ENCODE measurements at regions not wholly inside any gene's neighbourhood (a gene's known extent, or its start where the extent isn't known, plus 50 kb on each side); places are given as distances from the start of the nearest gene placed in this dataset.
A peak's percentile ranks its signal among the peaks of the same experiment; 100 is the strongest.

DNA sequence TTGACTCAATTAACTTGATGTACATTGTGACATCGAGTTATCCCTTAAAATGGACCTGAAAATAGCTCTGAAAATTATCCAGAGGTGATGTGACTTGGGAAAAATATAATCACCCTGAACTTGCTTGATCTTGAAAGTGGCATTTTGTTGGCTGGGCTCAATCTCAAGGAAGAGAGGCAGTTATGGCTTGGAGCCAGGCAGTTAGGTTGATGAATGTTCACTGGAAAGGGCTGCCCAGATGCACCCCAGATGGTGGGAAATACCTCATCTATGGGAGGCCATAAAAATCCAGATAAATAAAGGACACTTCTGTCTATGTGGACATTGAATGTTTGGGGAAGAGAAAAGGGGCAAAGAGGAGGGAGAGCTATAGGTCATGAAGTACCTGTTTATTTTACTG, 55.7 kb upstream of the OR5AN1 start:
- Histone ChIP-seq H3K4me3 (ENCODE audit: low read length) (no peak overlapping the region), H3K27me3 (ENCODE audit: insufficient read depth, low read length) (no peaks in the 10 kb centered on the region), H3K4me1 (ENCODE audit: insufficient read depth, low read length) (no peaks in the 10 kb centered on the region), H3K9me3 (ENCODE audit: low read depth, low read length) (no peaks in the 10 kb centered on the region)

DNA sequence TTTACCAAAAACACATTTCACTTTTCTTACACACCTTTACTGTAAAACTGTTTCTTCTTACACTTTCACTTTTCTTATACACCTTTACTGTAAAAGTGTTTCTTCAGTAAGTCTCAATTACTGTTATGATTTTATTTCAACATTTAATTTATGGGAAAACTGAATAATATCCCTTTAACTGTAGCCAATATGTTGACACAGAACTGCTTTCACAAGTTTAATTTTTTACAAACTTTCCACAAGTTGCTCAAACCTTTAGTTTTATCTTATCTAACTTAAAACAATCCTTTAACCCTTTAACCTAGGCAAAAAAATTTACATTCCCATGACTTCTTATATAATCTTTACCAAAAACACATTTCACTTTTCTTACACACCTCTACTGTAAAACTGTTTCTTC, 63.3 kb upstream of the OR5AN1 start:
- no peaks in the 10 kb centered on the region for H3K9me3 ChIP-seq (ENCODE audit: low read depth, low read length)
- H3K4me3 ChIP-seq (ENCODE audit: low read length), result no peak overlapping the region
- no peaks in the 10 kb centered on the region for H3K4me1 ChIP-seq (ENCODE audit: insufficient read depth, low read length)
- H3K27me3 ChIP-seq (ENCODE audit: insufficient read depth, low read length), result peaks cover 2% of the 10 kb centered on the region

DNA sequence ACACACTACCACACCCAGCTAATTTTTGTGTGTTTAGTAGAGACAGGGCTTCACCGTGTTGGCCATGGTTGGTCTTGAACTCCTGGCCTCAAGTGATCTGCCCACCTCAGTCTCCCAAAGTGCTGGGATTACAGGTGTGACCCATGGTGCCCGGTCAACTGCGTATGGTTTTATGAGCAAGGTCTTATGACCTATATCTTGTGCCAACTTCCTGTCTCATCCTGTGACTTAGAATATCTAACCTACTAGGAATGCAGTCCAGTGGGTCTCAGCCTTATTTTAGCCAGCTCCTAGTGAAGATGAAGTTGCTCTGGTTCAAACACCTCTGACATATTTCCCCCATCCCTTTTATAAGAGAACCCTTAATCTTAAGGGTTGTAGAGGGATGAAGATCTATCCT, 66.1 kb upstream of the OR5AN1 start:
- Histone ChIP-seq H3K9me3 (ENCODE audit: low read depth, low read length) (no peaks in the 10 kb centered on the region), H3K27me3 (ENCODE audit: insufficient read depth, low read length) (peaks cover 2% of the 10 kb centered on the region), H3K4me3 (ENCODE audit: low read length) (no peak overlapping the region), H3K4me1 (ENCODE audit: insufficient read depth, low read length) (peaks cover 21% of the 10 kb centered on the region)

DNA sequence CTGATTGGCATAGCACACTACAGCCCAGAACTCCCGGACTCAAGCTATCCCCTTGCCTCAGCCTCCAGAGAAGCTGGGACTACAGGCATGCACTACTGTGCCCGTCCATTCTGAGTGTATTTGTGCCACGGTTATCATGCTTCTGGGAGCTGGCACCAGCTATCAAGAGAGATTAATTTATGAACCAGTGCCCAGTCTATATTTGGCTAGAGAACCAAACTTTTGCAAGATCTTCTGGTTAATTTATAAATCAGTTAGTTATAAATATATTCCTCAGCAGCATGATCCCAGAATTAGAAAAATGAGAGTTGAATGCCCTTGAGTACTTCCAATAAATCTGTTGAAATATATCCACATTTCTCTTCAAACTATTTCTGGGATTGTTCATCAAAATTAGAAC, 67.5 kb upstream of the OR5AN1 start:
- Histone ChIP-seq H3K9me3 (ENCODE audit: low read depth, low read length) (no peaks in the 10 kb centered on the region), H3K4me3 (ENCODE audit: low read length) (no peak overlapping the region), H3K4me1 (ENCODE audit: insufficient read depth, low read length) (peaks cover 21% of the 10 kb centered on the region), H3K27me3 (ENCODE audit: insufficient read depth, low read length) (no peaks in the 10 kb centered on the region)

DNA sequence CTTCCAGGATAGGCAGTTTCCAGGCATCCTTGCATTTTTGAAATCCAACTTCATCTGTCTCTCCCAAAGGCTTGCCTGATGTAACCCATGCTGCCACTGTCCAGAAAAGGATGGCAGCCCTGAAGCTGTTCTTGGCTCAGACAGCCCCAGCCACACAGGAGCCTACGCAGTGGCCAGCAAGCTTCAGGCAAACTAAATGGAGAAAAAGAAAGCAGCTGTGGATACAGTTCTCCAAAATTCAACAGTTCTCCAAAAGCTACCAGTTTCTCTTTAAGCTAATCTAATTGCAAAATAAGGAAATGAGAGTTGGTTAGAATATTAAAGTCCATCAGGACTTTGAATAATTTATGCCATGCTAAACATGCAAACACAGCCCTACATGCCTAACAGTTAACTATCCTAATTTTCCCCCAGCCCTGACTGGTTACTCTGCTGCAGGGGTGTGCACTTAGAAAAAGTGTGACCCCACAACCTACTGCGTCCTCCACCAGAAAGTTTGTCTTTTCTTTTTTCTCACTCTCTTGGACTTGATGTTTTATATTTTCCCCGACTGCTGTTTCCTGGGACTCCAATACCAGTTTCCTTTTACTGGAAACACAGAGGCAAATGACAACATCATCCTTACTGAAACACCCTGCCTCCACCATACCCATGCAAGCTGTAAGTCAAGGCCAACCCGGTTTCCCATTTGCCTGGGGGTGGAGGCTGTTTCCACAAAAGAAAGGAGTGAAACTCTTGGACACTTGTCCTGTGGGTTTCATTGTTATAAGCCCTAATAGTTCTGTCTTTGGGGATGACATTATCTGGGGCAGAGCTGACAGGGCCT, 69.1 kb upstream of the OR5AN1 start:
- no peaks in the 10 kb centered on the region for H3K9me3 ChIP-seq (ENCODE audit: low read depth, low read length)
- H3K4me3 ChIP-seq (ENCODE audit: low read length), result no peak overlapping the region
- no peaks in the 10 kb centered on the region for H3K27me3 ChIP-seq (ENCODE audit: insufficient read depth, low read length)
- H3K4me1 ChIP-seq (ENCODE audit: insufficient read depth, low read length), result peaks cover 30% of the 10 kb centered on the region

DNA sequence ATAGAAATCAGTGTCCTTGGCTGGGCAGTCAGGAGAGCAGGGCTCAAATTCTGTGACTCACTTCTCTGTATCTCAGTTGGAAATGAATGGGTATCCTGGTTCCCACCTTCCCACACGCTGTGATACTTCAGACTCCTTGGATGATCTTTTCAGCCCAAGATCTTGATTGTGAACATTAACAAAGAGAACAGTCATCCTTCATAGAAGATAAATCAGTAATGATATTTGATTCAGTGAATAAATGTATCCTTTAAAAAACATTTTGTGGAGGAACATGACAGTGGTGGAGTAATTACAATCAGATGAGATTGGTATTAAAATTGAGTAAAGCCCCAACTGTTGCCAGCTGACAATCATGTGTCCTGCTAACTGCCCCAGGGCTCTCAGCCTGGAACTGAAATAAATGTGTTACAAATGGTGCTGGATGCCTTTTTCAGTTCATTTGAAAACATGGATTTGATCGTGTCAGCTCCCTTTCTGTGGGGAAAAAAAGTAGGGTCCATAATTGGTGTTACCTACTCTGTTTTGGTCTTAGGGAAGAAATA, 72.9 kb upstream of the OR5AN1 start:
- H3K4me1 ChIP-seq (ENCODE audit: insufficient read depth, low read length), result peaks cover 49% of the 10 kb centered on the region
- H3K4me3 ChIP-seq (ENCODE audit: low read length), result no peak overlapping the region
- no peaks in the 10 kb centered on the region for H3K27me3 ChIP-seq (ENCODE audit: insufficient read depth, low read length)
- no peaks in the 10 kb centered on the region for H3K9me3 ChIP-seq (ENCODE audit: low read depth, low read length)

DNA sequence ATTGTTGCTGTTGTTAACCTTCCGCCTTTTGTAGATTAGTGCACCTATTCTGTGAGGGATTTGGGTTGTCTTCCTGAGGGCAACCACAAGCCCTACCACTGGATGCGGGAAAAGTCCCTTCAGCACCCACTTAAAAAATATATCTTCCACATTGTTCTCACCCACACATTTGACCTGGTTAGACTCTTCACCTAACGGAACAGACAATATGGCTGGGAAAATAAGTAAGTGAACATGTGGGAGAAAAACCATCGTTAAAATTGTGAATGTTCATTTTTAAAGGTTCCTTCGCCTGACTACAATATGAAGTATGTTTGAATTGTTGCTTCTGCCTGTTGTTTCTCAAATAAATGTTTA, 72.0 kb upstream of the MPEG1 start:
- no peaks in the 10 kb centered on the region for H3K9me3 ChIP-seq (ENCODE audit: low read depth, low read length)
- no peaks in the 10 kb centered on the region for H3K27me3 ChIP-seq (ENCODE audit: insufficient read depth, low read length)
- peaks cover 44% of the 10 kb centered on the region for H3K4me1 ChIP-seq (ENCODE audit: insufficient read depth, low read length)
- H3K4me3 ChIP-seq (ENCODE audit: low read length), result no peak overlapping the region

DNA sequence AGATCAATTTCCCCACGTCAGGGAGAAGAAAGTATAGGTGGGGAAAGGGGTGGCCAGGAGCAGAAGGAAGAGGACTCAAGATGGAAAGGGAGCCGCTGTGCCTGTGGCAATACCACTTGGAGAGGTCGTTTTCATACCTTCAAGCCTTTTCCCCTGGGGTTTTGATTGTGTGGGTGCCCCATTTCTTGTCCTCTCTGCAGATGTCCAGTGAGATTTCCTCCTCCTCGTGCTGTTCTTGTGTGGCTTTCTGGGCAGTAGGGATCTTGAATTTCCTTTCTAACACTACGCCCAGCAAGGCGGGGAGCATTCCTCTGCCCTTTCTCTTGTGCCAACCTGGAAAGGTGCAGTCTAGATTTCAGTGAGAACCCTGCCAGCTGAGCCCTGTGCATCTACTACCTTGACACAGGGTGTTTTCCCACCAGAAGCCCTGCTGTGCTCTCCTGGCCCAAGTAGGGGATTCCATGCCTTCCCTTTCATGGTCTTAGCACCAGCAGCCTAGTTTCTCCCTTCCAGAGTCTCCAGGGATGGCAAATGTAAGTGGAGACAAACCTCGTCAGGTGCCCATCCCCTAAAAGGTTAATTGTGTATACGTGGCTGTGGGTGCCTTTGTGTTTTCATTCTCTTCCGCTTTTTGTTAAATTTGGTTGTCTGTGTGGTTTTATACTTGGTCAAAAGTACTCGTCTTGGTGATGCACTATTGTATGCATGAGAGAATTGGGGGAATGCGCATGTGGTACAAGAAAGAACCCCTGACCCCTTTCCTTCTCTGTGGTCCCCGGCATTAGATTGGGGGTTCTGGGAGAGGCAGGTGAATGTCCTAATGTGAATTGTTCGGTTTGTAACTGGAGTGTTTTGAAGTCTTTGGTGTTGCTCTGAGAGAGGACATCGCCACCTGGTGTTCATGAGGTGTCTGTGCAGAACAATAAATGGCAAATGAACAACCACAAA, 71.4 kb upstream of the MPEG1 start:
- no peaks in the 10 kb centered on the region for H3K9me3 ChIP-seq (ENCODE audit: low read depth, low read length)
- H3K4me3 ChIP-seq (ENCODE audit: low read length), result no peak overlapping the region
- H3K27me3 ChIP-seq (ENCODE audit: insufficient read depth, low read length), result no peaks in the 10 kb centered on the region
- peaks cover 38% of the 10 kb centered on the region for H3K4me1 ChIP-seq (ENCODE audit: insufficient read depth, low read length)

DNA sequence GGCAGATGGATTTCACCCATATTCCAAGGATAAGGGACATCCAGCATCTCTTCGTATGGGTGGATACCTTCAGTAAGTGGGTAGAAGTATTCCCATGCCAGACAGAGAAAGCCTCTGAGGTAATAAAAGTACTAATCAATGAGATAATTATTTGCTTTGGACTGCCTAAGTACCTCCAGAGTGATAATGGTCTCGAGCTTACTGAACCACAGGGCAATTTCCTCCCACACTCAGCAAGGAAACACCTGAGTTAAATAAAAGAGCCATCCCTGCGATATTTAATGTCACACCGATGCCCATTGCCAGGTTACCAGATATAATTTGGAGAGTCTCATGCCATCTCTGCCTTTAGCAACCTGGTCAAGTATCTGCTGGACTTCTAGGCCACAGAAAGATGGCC, 70.6 kb upstream of the MPEG1 start:
- H3K4me3 ChIP-seq (ENCODE audit: low read length), result peak overlapping the region; percentile 11
- H3K27me3 ChIP-seq (ENCODE audit: insufficient read depth, low read length), result no peaks in the 10 kb centered on the region
- no peaks in the 10 kb centered on the region for H3K9me3 ChIP-seq (ENCODE audit: low read depth, low read length)
- peaks cover 33% of the 10 kb centered on the region for H3K4me1 ChIP-seq (ENCODE audit: insufficient read depth, low read length)

DNA sequence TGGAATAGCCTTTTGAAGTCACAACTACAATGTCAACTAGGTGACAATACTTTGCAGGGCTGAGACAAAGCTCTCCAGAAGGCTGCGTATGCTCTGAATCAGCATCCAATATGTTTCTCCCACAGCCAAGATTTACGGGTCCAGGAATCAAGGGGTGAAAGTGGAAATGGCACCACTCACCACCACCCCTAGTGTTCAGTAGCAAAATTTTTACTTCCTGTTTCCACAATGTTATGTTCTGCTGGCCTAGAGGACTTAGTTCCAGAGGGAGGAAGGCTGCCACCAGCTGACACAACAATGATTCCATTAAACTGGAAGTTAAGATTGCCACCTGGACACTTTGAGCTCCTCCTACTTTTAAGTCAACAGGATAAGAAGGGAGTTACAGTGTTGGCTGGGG, 68.5 kb upstream of the MPEG1 start:
- Histone ChIP-seq H3K9me3 (ENCODE audit: low read depth, low read length) (no peaks in the 10 kb centered on the region), H3K4me3 (ENCODE audit: low read length) (no peak overlapping the region)

DNA sequence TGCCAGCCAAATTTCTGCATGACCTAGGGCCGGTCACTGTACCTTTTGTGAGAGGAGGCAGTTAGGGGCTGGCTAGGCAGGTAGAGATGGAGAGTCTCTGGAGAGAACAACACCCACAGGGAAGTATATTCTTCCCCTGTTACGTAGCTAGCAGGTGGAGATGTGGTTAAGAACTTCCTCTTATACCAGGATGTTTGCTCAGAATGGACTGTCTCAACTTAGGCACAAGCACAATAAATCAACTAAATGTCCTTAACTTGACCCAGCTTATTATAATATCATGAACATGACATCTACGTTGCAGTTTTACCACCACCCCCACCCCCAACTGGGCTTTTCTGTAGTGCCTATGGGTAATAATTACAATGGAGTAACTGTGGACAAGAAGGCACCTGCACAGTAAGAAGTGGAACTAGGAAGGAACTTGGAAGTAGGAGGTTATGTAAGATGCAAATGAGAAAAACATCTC, 60.7 kb upstream of the MPEG1 start:
- Histone ChIP-seq H3K27me3 (ENCODE audit: insufficient read depth, low read length) (no peaks in the 10 kb centered on the region), H3K4me1 (ENCODE audit: insufficient read depth, low read length) (peaks cover 65% of the 10 kb centered on the region), H3K9me3 (ENCODE audit: low read depth, low read length) (no peaks in the 10 kb centered on the region), H3K4me3 (ENCODE audit: low read length) (no peak overlapping the region)

More for the DNA sequence above, 68.5 kb upstream of the MPEG1 start:
- Histone ChIP-seq H3K27me3 (ENCODE audit: insufficient read depth, low read length) (no peaks in the 10 kb centered on the region), H3K4me1 (ENCODE audit: insufficient read depth, low read length) (peaks cover 28% of the 10 kb centered on the region)

DNA sequence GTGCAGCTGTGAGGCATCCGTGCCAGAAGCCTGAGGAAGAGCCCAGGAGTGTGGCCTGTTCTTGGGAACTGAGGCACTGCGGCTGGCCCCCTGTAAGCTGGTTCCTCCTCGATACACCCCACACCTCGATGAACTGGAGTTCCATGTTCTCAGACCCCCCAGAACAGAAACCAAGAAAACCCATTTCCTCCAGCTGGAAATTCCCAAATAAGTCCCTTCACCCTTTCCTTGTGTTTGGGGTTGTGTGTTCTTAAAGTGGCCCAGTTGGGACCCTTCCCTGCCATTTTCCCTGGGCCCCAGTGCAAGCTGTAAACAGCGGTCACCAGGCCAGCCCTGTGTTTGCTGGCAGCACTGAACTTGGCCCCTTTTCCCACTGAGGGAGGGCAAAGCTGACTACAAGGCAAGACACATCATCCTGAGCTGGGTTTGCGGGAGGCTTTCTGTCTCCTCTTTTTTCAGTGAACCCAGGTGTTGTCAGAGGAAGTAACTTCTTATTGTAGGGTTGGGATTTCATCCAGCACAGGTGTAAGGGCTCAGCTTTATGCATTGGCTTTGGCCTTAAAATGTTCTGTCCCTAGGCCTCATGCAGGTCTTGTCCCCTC, 60.1 kb upstream of the MPEG1 start:
- Histone ChIP-seq H3K4me3 (ENCODE audit: low read length) (no peak overlapping the region), H3K4me1 (ENCODE audit: insufficient read depth, low read length) (peaks cover 70% of the 10 kb centered on the region), H3K9me3 (ENCODE audit: low read depth, low read length) (no peaks in the 10 kb centered on the region), H3K27me3 (ENCODE audit: insufficient read depth, low read length) (no peaks in the 10 kb centered on the region)

DNA sequence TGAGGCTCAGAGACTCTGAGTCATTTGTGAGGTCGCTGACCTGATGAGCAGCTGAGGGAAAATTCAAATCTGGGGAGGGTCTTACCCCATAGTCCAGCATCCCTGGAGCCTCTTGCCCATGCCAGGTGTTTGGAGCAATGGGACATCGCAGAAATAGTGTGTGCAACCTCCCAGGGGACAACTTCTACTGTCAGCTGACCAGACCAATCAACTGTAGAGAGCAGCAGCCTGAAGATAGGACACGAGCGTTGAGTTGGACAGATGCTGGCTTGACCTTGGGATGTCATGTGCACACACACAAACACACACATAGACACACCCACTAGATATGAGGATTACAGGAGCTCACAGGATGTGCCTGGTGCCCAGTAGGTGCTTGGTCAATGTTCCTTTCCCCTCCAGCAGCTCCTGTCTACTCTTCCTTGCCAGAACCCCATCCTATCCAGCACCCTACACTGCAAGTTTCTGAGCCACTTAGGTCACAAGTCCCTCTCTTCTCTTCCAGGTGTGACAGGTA, 59.1 kb upstream of the MPEG1 start:
- Histone ChIP-seq H3K4me1 (ENCODE audit: insufficient read depth, low read length) (peaks cover 79% of the 10 kb centered on the region), H3K4me3 (ENCODE audit: low read length) (no peak overlapping the region), H3K27me3 (ENCODE audit: insufficient read depth, low read length) (no peaks in the 10 kb centered on the region), H3K9me3 (ENCODE audit: low read depth, low read length) (no peaks in the 10 kb centered on the region)

DNA sequence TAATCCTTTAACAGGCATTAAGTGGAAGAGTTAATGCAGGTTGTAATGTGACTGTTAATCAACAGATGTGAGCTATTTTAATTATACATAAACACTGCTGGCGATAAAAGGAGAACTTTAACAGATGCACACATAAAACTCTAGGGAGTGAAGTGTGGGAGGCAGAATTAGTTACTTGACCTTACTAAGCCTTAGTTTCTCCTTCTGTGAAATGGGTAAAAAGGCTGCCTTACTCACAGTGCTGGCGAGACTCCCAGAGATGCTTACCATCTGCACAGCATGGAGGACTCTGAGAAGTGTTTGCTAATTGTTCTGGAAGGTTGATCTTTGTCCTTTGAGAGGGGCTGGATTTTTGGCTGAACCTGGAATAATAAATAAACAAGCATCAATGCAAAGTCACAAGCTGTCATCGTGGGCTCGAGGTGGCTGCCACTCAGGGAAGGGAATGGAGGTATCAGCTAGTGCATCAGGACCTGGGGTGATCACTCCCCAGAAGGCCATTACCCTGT, 58.6 kb upstream of the MPEG1 start:
- no peak overlapping the region for H3K4me3 ChIP-seq (ENCODE audit: low read length)
- no peaks in the 10 kb centered on the region for H3K27me3 ChIP-seq (ENCODE audit: insufficient read depth, low read length)
- peaks cover 79% of the 10 kb centered on the region for H3K4me1 ChIP-seq (ENCODE audit: insufficient read depth, low read length)
- no peaks in the 10 kb centered on the region for H3K9me3 ChIP-seq (ENCODE audit: low read depth, low read length)
